Activated T-cell treated with anti-CD3 and anti-CD28 coated beads, Interleukin-2, amount 50 U/mL, for 72 hours (primary cell): ENCODE measurements at regions not wholly inside any gene's neighbourhood (a gene's known extent, or its start where the extent isn't known, plus 50 kb on each side); places are given as distances from the start of the nearest gene placed in this dataset.

ENCODE experiments used
- ATAC-seq, 2 donors: fragments of 150-1000 bp; cut with Tn5 transposase; replicated peaks in 1 of 2; 2 replicates each; pipeline ENCODE4 v1.10.0; 2021; ENCODE audit warnings: moderate library complexity in 2 of 2, mild to moderate bottlenecking in 1 of 2
- DNase-seq, 2 donors: peaks; one replicate each; pipeline ENCODE4 v3.0.0; 2021 to 2022; ENCODE audit warnings: mixed read lengths in 1 of 2
- H3K27ac Mint-ChIP-seq: one replicate; pipeline ENCODE4 v1.8.0; 2022; ENCODE audit warnings: mild to moderate bottlenecking, moderate library complexity, mixed read lengths
- H3K27me3 Mint-ChIP-seq: one replicate; pipeline ENCODE4 v1.8.0; 2022; ENCODE audit warnings: low read depth, mixed read lengths
- H3K36me3 Mint-ChIP-seq, 2 donors: one replicate each; pipeline ENCODE4 v1.8.0; 2022; ENCODE audit warnings: mixed read lengths in 2 of 2, mild to moderate bottlenecking in 1 of 2; ENCODE audit not compliant: insufficient read depth in 2 of 2
- H3K4me1 Mint-ChIP-seq: one replicate; pipeline ENCODE4 v1.8.0; 2022; ENCODE audit warnings: low read depth, mixed read lengths
- H3K4me3 Mint-ChIP-seq, 2 donors: one replicate each; pipeline ENCODE4 v1.8.0; 2022; ENCODE audit warnings: mild to moderate bottlenecking in 2 of 2, mixed read lengths in 2 of 2, moderate library complexity in 2 of 2
- H3K9me3 Mint-ChIP-seq, 2 donors: one replicate each; pipeline ENCODE4 v1.8.0; 2022; ENCODE audit warnings: mixed read lengths in 2 of 2

- DNase-seq = no peak
Measured at GRCh38 chr5:89268460-89268859, 385.5 kb upstream of the MEF2C start.

DNA sequence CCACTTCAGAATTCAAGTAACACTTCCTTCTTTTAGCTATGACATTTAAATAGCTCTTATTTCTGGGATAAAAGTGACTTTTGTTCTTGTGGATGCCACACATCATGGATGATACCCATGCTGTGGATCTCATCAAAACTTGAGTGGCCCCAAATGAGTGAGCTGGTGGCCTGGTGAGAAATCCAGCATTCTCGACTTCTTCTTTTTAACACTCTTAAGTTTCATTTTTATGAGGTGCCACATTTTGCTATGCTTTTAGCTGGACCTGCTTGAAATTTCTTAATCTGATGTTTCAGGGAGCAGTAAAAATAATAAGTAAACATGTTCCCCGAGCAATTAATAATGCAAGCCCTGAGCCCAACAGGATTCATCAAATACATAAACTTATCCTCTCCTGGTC, 384.8 kb upstream of the MEF2C start:
- no peaks in the 10 kb centered on the region for H3K9me3 Mint-ChIP-seq
- H3K4me3 Mint-ChIP-seq = no peak overlapping the region
- ATAC-seq (no peak), DNase-seq (no peak)
- no peak overlapping the region for H3K27ac Mint-ChIP-seq
- H3K4me1 Mint-ChIP-seq = no peaks in the 10 kb centered on the region
- H3K27me3 Mint-ChIP-seq = peaks cover 6% of the 10 kb centered on the region
- H3K36me3 Mint-ChIP-seq = no peaks in the 10 kb centered on the region

More at GRCh38 chr5:89268460-89268859, 385.5 kb upstream of the MEF2C start:
- Mint-ChIP-seq H3K27me3 (peaks cover 6% of the 10 kb centered on the region), H3K4me1 (no peaks in the 10 kb centered on the region), H3K4me3 (no peak overlapping the region), H3K9me3 (no peaks in the 10 kb centered on the region), H3K36me3 (no peaks in the 10 kb centered on the region), H3K27ac (no peak overlapping the region)
- ATAC-seq = no peak

DNA sequence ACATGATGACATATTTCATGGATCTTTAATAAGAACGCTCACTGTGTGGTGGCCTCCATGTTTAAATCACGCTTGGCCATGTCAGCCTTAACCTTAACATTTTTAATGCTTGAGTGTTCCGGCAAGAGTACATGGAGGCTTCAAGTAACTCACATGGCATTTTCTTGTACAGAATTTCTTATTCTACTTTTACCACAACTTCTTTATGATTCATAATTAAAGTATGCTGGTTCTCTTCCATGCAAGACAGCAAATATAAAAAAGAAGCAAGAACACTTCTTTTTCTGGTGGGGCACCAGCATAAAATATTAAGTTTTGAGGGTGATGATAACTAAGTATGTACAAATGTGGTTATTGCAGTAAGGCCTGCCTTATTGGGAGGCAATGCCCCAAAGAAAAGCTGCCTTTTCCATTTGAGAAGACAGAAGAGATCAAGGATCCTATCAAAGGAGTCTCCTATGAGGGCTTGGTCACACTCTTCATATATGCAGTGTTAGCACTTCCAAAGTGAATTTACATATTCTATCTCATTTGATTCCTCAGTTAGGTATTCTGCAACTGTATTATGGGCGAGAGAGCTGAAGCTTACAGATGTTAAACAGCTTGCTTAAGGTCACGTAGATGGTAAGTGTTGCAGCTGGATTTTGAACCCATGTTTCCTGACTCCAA, 382.7 kb upstream of the MEF2C start:
- no peak overlapping the region for H3K27ac Mint-ChIP-seq
- H3K36me3 Mint-ChIP-seq = no peaks in the 10 kb centered on the region
- H3K27me3 Mint-ChIP-seq = peaks cover 6% of the 10 kb centered on the region
- ATAC-seq (no peak), DNase-seq (no peak)
- H3K4me1 Mint-ChIP-seq = no peaks in the 10 kb centered on the region
- H3K9me3 Mint-ChIP-seq = no peaks in the 10 kb centered on the region
- H3K4me3 Mint-ChIP-seq = no peak overlapping the region

- no peaks in the 10 kb centered on the region for H3K36me3 Mint-ChIP-seq
- H3K27me3 Mint-ChIP-seq = peaks cover 6% of the 10 kb centered on the region
- no peak overlapping the region for H3K27ac Mint-ChIP-seq
- DNase-seq = no peak
- no peak for ATAC-seq
- no peak overlapping the region for H3K4me3 Mint-ChIP-seq
- H3K9me3 Mint-ChIP-seq = no peaks in the 10 kb centered on the region
- no peaks in the 10 kb centered on the region for H3K4me1 Mint-ChIP-seq
Measured at GRCh38 chr5:89263846-89264245, 380.9 kb upstream of the MEF2C start.

GRCh38 chr5:89262030-89262429, 379.0 kb upstream of the MEF2C start:
- Mint-ChIP-seq H3K9me3 (no peaks in the 10 kb centered on the region), H3K4me3 (no peak overlapping the region), H3K27me3 (no peaks in the 10 kb centered on the region), H3K36me3 (no peaks in the 10 kb centered on the region), H3K4me1 (no peaks in the 10 kb centered on the region), H3K27ac (no peak overlapping the region)
- DNase-seq (no peak), ATAC-seq (no peak)

DNA sequence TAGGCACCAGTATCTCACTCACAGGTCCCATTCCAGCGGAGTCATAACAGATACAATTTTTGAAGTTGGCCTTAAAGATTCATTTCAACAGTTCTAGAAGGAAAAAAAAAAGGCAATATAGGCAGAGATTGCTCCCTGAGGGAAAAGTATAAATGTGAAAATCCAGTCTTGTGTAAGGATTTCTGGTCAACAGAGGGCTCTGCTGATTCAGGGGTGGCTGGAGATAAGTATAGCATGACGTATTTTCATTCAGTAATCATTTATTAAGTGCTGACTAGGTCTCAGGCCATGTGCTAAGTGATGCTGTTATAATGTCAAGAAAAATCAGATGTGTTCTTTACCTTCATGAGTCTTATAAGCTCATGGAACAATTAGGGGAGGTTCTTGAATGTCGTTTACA, 377.3 kb upstream of the MEF2C start:
- no peaks in the 10 kb centered on the region for H3K27me3 Mint-ChIP-seq
- no peaks in the 10 kb centered on the region for H3K4me1 Mint-ChIP-seq

DNA sequence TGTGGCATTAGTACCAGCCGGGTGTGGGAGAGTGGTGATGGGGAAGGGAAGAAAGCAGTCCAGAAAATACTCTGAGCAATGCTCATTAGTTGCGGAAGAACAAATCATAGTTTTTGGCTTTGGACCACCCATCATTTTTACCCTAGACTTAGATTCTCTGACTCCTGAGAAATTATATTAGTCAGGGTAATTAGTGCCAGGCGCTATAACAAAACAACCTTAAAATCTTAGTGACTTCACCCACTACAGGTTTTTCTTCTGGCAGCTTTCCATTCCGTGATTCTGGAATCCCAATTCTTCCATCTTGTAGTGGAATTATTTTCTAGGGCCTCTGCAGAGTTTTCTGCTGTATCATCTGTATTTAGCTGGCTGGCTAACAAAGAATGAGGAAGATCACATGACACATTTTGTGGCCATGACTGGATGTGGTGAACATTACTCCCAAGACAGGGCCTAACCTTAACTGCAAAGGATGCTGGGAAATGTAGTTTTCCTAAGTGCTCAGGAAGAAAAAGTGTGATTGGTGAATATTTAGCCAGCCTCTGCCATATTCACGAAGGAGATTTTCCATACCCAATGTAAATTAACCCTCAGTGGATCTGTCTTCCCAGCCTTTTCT, 373.0 kb upstream of the MEF2C start:
- ATAC-seq (peak in 1 of 2 donors; percentile 25), DNase-seq (no peak)
- Mint-ChIP-seq H3K9me3 (peaks cover 0 to 3% of the 10 kb centered on the region in 2 donors), H3K4me3 (no peak overlapping the region), H3K4me1 (no peaks in the 10 kb centered on the region), H3K27me3 (no peaks in the 10 kb centered on the region), H3K36me3 (no peaks in the 10 kb centered on the region), H3K27ac (no peak overlapping the region)

More for the DNA sequence above, 377.3 kb upstream of the MEF2C start:
- ATAC-seq (no peak), DNase-seq (no peak)
- Mint-ChIP-seq H3K36me3 (no peaks in the 10 kb centered on the region), H3K9me3 (no peaks in the 10 kb centered on the region), H3K27ac (no peak overlapping the region), H3K4me3 (no peak overlapping the region)

- Mint-ChIP-seq H3K36me3 (no peaks in the 10 kb centered on the region), H3K27me3 (peaks cover 10% of the 10 kb centered on the region), H3K4me3 (no peak overlapping the region), H3K27ac (no peak overlapping the region), H3K4me1 (no peaks in the 10 kb centered on the region), H3K9me3 (peaks cover 0 to 3% of the 10 kb centered on the region in 2 donors)
- DNase-seq (no peak), ATAC-seq (no peak)
Measured at GRCh38 chr5:89253666-89254352, 370.8 kb upstream of the MEF2C start.

DNA sequence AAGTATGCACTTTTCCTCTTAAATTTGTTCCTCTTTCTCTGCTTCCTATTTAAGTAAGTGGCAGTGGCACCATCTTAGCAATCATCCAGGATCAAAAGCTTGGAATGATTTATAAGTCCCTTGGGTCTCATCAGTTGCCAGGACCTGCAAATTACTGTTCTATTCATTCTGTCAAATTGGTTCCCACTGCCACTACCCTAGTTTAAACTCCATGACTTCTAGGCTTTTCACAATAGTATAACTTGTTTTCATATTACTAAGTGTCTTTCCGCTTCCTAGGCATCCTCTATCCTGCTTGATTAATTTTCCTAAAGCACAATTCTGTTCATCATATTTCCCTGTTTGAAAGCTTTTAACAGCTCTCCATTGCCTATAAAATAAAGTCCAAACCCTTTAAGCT, 363.9 kb upstream of the MEF2C start:
- no peaks in the 10 kb centered on the region for H3K4me1 Mint-ChIP-seq

GRCh38 chr5:89246252-89246651, 363.3 kb upstream of the MEF2C start:
- no peak for ATAC-seq
- Mint-ChIP-seq H3K27ac (no peak overlapping the region), H3K4me1 (no peaks in the 10 kb centered on the region), H3K27me3 (peaks cover 10% of the 10 kb centered on the region), H3K9me3 (peaks cover 0 to 2% of the 10 kb centered on the region in 2 donors), H3K4me3 (no peak overlapping the region), H3K36me3 (no peaks in the 10 kb centered on the region)
- DNase-seq = no peak

More for the DNA sequence above, 363.9 kb upstream of the MEF2C start:
- Mint-ChIP-seq H3K9me3 (peaks cover 0 to 2% of the 10 kb centered on the region in 2 donors), H3K27me3 (peaks cover 10% of the 10 kb centered on the region), H3K27ac (no peak overlapping the region), H3K4me3 (no peak overlapping the region), H3K36me3 (no peaks in the 10 kb centered on the region)
- ATAC-seq (no peak), DNase-seq (no peak)

DNA sequence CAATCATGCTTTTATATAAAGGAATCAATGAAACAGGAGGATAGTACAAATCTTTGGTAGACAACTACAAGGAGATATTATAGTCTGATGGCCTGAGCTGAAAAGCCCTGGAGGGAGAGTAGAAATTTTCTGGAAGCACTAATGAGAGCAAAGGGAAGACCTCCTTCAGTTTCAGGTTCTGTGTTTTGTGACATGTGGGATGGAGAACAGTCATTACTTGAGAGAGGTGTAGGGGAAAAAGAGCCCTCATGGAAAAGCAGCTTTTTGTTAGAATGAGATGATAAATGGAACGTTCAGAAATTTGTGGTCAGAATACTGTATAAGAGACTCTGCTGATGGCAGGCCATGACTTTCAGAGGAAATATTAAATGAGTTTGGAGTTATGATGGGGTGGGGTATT, 360.6 kb upstream of the MEF2C start:
- ATAC-seq (no peak), DNase-seq (no peak)
- H3K36me3 Mint-ChIP-seq = no peaks in the 10 kb centered on the region
- no peak overlapping the region for H3K4me3 Mint-ChIP-seq
- no peaks in the 10 kb centered on the region for H3K27me3 Mint-ChIP-seq
- peaks cover 0 to 2% of the 10 kb centered on the region in 2 donors for H3K9me3 Mint-ChIP-seq
- no peaks in the 10 kb centered on the region for H3K4me1 Mint-ChIP-seq
- H3K27ac Mint-ChIP-seq = no peak overlapping the region

DNA sequence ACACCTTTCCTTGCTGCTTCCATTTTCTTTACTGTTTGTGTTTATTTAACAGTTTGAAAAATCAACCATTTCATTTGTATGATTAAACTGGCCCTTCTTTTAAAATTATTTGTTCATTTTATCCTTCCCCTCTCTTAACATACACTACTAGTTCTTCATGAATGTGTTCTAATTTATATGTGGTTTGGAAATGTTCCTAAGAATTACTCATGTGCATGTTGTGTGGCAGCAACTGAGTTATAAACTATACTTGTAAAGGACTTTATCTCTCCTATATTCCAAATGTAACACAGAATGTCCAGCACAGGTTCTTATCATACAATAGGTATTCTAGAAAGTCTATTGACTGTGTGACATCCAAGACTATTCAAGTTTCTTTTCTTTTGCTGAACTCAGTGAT, 358.2 kb upstream of the MEF2C start:
- Mint-ChIP-seq H3K9me3 (no peaks in the 10 kb centered on the region), H3K36me3 (no peaks in the 10 kb centered on the region)
- no peak for ATAC-seq

DNA sequence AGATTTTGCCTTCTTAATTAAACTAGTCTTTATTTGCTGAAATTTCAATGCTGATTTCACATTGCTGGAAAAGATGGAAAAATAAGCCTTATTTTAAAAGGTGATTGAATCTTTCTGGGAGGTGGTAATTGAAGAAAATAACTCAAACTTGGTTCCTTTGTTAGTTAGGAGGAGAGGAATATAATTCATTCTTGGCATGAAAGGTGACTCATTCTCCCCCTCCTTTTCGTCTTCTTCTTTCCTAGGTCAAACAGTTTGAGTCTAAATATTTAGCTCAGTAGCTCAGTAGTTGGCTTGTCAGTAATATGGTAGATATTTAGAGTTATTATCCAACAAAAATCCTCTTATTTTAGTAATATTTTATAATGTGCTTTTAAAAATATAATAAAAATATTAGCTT, 353.9 kb upstream of the MEF2C start:
- H3K27me3 Mint-ChIP-seq = peaks cover 6% of the 10 kb centered on the region
- no peaks in the 10 kb centered on the region for H3K9me3 Mint-ChIP-seq
- H3K27ac Mint-ChIP-seq = no peak overlapping the region
- ATAC-seq (no peak), DNase-seq (no peak)
- H3K36me3 Mint-ChIP-seq = no peaks in the 10 kb centered on the region
- no peaks in the 10 kb centered on the region for H3K4me1 Mint-ChIP-seq
- H3K4me3 Mint-ChIP-seq = no peak overlapping the region

More for the DNA sequence above, 358.2 kb upstream of the MEF2C start:
- H3K4me1 Mint-ChIP-seq = no peaks in the 10 kb centered on the region
- H3K4me3 Mint-ChIP-seq = no peak overlapping the region
- DNase-seq = no peak
- H3K27ac Mint-ChIP-seq = no peak overlapping the region
- H3K27me3 Mint-ChIP-seq = no peaks in the 10 kb centered on the region
